Adrenal gland (tissue), 9 donors: ENCODE measurements at regions not wholly inside any gene's neighbourhood (a gene's known extent, or its start where the extent isn't known, plus 50 kb on each side); places are given as distances from the start of the nearest gene placed in this dataset.

Experiments used
- DNase-seq, 7 donors: peaks; one replicate each; pipeline ENCODE4 v3.0.0-alpha.2; 2019 to 2020
- H3K27ac ChIP-seq, 5 donors: fragments of 200-600 bp; sonication (generic) in 4 of 5; 1 replicate in 3 of 5; 2 replicates in 2 of 5; pipeline versions ENCODE4 v1.5.1 to v1.8.0; 2016 to 2020; ENCODE audit warnings: mild to moderate bottlenecking in 1 of 5
- H3K27me3 ChIP-seq: fragments of 200-600 bp; 2 replicates; pipeline ENCODE4 v1.8.0; 2021
- H3K36me3 ChIP-seq, 2 donors: fragments of 200-600 bp; replicated peaks in 1 of 2; 1 replicate in 1 of 2; 2 replicates in 1 of 2; pipeline versions ENCODE4 v1.5.1 to v1.8.0; 2018 to 2022
- H3K4me1 ChIP-seq, 2 donors: fragments of 200-600 bp; replicated peaks in 1 of 2; 1 replicate in 1 of 2; 2 replicates in 1 of 2; pipeline versions ENCODE4 v1.5.1 to v1.8.0; 2018 to 2021
- H3K4me3 ChIP-seq, 4 donors: fragments of 200-600 bp; sonication (generic) in 3 of 4; one replicate each; pipeline ENCODE4 v1.5.1; 2016 to 2018
- H3K9me3 ChIP-seq, 3 donors: fragments of 200-600 bp; sonication (generic) in 1 of 3; replicated peaks in 1 of 3; 1 replicate in 2 of 3; 2 replicates in 1 of 3; pipeline versions ENCODE4 v1.5.1 to v1.8.0; 2016 to 2021
- POLR2A ChIP-seq, 2 donors: fragments of 450-650 bp; IDR thresholded peaks; one replicate each; pipeline ENCODE4 v1.6.1; 2017; ENCODE audit warnings: antibody characterized with exemption in 2 of 2, mild to moderate bottlenecking in 2 of 2, moderate library complexity in 1 of 2
- WGBS, 4 donors: extraction: QIAGEN DNeasy Blood & Tissue Kit in 2 of 4; methylation state at CpG; one replicate each; pipeline versions ENCODE4 v1.1.5 to v1.1.7; 2013 to 2017; 5-methylcytosine and 5-hydroxymethylcytosine counted together
- intact Hi-C, 2 donors: fragments of 100-400 bp; cut with DNase I; formaldehyde crosslinking; loops; one replicate each; pipeline versions ENCODE4 v1.14.1 to v1.15.0; 2022 to 2023
- TF ChIP-seq, protein P1 (sequence below), 6 experiments: fragments of 450-650 bp in 4 of 6; fragments of 200-600 bp in 2 of 6; sonication (generic) in 1 of 6; IDR thresholded peaks; 1 replicate in 5 of 6; 2 replicates in 1 of 6; pipeline versions ENCODE4 v1.5.1 to v1.8.0; 2016 to 2021; ENCODE audit warnings: antibody characterized with exemption in 6 of 6, mild to moderate bottlenecking in 2 of 6, moderate library complexity in 1 of 6
- donor health status: healthy with polysubstance abuse.
- donor health status: Bipolar disorder and iron deficiency.
- donor health status: DM: yes; HTN: yes; CAD: no.
- donor health status: DM: no; HTN: no; CAD: no.
- donor health status: DM: no; HTN: no; CAD: no.

DNA sequence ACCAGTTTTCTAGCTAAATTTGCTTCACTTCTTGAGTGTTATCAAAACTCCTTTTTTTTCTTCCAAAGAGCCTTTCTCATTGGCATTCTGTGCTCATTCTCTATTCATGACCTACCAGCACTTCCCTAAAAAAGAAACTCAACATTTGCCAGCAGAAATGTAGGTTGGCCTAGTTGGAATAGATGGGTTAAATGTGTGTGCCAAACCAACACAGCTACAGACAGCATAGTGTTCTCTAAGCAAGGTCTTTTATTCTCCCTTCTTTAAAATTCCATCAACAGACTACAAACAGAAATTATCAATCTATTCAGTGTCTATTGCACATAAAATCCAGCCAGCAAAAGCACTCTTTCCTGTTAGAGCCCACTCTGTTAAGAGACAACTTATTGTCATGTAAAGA is 255.8 kb upstream of the PUM3 start:
- Histone ChIP-seq H3K9me3 (no peaks in the 10 kb centered on the region), H3K4me3 (no peak overlapping the region), H3K4me1 (no peaks in the 10 kb centered on the region), H3K27ac (no peak overlapping the region), H3K27me3 (no peaks in the 10 kb centered on the region), H3K36me3 (no peaks in the 10 kb centered on the region)
- intact Hi-C loops = no loop called here
- TF ChIP-seq, protein P1, sequence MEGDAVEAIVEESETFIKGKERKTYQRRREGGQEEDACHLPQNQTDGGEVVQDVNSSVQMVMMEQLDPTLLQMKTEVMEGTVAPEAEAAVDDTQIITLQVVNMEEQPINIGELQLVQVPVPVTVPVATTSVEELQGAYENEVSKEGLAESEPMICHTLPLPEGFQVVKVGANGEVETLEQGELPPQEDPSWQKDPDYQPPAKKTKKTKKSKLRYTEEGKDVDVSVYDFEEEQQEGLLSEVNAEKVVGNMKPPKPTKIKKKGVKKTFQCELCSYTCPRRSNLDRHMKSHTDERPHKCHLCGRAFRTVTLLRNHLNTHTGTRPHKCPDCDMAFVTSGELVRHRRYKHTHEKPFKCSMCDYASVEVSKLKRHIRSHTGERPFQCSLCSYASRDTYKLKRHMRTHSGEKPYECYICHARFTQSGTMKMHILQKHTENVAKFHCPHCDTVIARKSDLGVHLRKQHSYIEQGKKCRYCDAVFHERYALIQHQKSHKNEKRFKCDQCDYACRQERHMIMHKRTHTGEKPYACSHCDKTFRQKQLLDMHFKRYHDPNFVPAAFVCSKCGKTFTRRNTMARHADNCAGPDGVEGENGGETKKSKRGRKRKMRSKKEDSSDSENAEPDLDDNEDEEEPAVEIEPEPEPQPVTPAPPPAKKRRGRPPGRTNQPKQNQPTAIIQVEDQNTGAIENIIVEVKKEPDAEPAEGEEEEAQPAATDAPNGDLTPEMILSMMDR (IDR thresholded peaks at IDR 0.05) = no peak
- no peak for TF ChIP-seq POLR2A (IDR thresholded peaks at IDR 0.05)
- DNase-seq = no peak

DNA sequence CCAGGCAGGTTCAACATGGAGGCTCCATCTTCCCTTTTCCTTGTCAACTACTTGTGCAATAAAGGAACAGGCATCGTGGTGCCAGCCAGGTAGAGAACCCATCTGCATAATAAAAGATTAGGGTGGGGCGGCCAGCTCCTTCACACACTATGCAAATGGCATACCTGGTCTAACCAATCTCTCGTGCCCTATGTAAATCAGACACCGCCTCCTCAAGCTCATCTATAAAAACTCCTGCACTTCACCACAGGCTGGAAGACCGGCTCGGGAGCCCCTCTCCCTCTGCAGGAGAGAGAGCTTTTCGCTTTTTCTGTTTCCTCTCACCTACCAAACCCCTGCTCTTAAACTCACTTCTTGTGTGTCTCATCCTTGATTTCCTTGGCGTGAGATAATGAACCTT is 244.3 kb upstream of the PUM3 start:
- no peak for TF ChIP-seq POLR2A (IDR thresholded peaks at IDR 0.05)
- TF ChIP-seq, protein P1 (IDR thresholded peaks at IDR 0.05) = no peak
- Histone ChIP-seq H3K9me3 (no peaks in the 10 kb centered on the region), H3K4me1 (no peaks in the 10 kb centered on the region), H3K27me3 (no peaks in the 10 kb centered on the region), H3K36me3 (no peaks in the 10 kb centered on the region), H3K4me3 (no peak overlapping the region), H3K27ac (no peak overlapping the region)
- intact Hi-C loops = no loop called here
- no peak for DNase-seq
- whole genome bisulfite sequencing, 4 donors = 77 to 85% (median 78%) methylated on average over 8 of the region's 8 CpGs

DNA sequence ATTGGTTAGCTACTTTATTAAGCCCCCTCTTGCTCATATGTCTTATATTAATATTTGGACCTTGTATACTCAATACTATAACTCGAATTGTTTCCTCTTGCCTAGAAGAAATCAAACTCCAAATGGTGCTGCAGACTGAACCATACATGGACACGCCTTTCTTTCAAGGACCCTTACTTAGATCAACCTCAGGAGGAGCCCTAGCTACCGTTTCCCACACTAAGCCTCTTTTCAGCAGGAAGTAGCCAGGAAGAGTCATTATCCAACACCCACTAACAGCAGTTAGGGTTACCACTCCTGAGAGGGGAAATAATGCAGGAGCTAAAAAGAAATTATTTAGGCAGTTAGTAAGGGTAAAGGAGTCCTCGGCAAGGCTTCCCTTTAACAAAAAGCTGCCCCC is 243.8 kb upstream of the PUM3 start:
- H3K4me3 ChIP-seq = no peak overlapping the region
- H3K4me1 ChIP-seq = no peaks in the 10 kb centered on the region
- no peak overlapping the region for H3K27ac ChIP-seq
- no peak for DNase-seq
- intact Hi-C loops = no loop called here
- H3K27me3 ChIP-seq = no peaks in the 10 kb centered on the region
- no peaks in the 10 kb centered on the region for H3K9me3 ChIP-seq
- TF ChIP-seq POLR2A (IDR thresholded peaks at IDR 0.05) = no peak
- TF ChIP-seq, protein P1 (IDR thresholded peaks at IDR 0.05) = no peak
- 63 to 76% (median 70%) methylated on average over 4 of the region's 4 CpGs for WGBS, 4 donors
- no peaks in the 10 kb centered on the region for H3K36me3 ChIP-seq

DNA sequence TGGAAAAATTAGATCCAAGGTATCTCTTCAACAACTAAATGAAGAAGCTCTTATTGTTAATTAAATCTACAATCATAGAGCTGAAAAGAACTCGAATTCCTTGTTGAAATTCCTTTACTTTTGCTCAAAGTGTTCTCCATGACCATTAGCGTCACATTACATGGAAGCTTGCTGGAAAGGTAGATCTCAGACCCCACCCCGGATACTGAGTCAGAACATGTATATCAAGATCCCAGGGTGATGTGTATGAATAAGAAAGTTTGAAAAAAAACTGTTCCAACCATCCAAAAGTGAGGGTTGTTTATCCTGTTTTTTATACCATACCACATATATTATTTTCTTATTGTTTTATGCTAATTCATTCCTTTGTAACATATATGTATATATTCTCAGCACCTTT is 237.1 kb upstream of the PUM3 start:
- Histone ChIP-seq H3K4me3 (no peak overlapping the region), H3K9me3 (no peaks in the 10 kb centered on the region), H3K27me3 (no peaks in the 10 kb centered on the region), H3K27ac (no peak overlapping the region), H3K36me3 (no peaks in the 10 kb centered on the region), H3K4me1 (no peaks in the 10 kb centered on the region)
- TF ChIP-seq, protein P1 (IDR thresholded peaks at IDR 0.05) = no peak
- no peak for TF ChIP-seq POLR2A (IDR thresholded peaks at IDR 0.05)
- DNase-seq = no peak
- intact Hi-C loops = no loop called here
- WGBS, 4 donors = 70 to 82% (median 74%) methylated on average over 3 of the region's 3 CpGs
